ENCODE measurements at regions not wholly inside any gene's neighbourhood (a gene's known extent, or its start where the extent isn't known, plus 50 kb on each side); places are given as distances from the start of the nearest gene placed in this dataset.

DNA sequence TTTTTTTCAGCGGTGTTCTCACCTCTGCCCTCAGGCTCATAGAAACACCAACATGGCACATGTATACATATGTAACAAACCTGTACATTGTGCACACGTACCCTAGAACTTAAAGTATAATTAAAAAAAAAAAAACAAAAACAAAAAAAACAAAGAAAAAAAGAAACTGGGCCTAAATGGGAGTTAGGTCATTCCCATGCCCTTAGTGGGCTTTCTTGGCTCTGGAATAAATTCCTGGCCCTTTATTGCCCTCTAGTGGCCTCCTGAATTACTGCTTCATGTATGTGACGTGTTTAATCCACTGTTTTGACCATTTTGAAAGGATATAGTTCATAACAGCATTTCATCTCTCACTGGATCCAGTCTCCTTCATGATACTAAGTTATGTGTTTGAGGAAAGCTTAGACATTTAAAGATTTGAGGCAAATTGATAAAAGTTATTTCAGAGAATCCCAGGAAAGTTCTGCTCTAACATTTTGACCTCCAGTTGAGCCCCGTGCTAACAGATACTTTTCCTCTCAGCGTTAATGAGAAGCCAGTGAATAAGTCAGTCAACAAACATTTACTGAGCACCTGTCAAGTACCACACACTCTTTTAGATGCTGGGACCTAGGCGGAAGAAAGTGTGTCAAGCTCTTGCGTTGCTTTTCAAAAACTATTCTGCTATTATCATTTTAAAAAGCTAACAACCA, 54.7 kb upstream of the SYPL1 start:
- peak in 1 of 4 experiments; percentile 23 for DNase-seq (ENCODE audit: low read depth in 4 of 4, low spot score in 1 of 4)

DNA sequence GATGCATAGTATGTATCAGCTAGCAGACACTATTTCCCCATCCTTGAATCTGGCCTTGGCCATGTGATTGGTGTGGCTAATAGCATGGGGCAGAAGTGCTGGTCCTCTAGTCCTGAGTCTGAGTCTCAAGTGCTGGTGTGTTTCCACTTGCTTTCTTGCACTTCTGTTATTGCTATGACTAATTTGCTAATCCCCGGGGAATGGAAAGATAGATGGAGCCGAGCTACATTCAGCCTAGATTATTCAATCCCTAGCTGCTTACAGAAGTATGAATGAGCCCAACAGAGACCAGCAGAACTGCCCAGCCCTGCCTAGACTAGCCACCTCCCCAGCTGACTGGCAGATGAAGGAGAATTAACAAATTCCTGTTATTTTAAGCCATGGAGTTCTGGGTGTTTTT, 53.2 kb upstream of the SYPL1 start:
- DNase-seq (ENCODE audit: low read depth in 4 of 4, low spot score in 1 of 4): no peak

DNA sequence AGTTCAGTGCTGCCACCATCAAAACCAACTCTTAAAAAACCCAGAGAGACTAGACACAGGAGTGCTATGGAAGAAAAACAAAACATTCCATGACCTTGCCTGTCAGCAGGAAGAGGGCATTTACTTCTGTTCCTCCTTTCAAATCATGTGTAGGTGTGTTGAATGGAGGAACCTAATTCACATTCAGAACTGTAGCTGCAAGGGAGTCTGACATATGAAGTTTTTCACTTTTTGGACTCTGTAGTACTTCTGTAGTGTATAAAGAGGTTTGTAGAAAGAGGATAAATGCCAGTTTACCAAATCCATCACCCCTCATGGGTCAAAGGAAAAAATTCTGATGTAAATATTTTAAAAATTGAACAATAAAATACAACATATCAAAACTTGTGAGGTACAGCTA, 51.1 kb upstream of the SYPL1 start:
- no peak for DNase-seq (ENCODE audit: low read depth in 4 of 4, low spot score in 1 of 4)

All from stimulated activated CD4-positive, alpha-beta T cell treated with anti-CD3 and anti-CD28 coated beads, Interleukin-1b, Interleukin-23, amount 100 ng/mL, for 24 hours (primary cell).